ENCODE measurements at regions not wholly inside any gene's neighbourhood (a gene's known extent, or its start where the extent isn't known, plus 50 kb on each side); places are given as distances from the start of the nearest gene placed in this dataset.
A peak's percentile ranks its signal among the peaks of the same experiment; 100 is the strongest.

GRCh38 chr4:115418635-115419396 lies 305.4 kb upstream of the NDST4 start:
- DNase-seq = no peak

- no peak for DNase-seq
These were observed 282.6 kb upstream of the NDST4 start for GRCh38 chr4:115396034-115396433.

DNA sequence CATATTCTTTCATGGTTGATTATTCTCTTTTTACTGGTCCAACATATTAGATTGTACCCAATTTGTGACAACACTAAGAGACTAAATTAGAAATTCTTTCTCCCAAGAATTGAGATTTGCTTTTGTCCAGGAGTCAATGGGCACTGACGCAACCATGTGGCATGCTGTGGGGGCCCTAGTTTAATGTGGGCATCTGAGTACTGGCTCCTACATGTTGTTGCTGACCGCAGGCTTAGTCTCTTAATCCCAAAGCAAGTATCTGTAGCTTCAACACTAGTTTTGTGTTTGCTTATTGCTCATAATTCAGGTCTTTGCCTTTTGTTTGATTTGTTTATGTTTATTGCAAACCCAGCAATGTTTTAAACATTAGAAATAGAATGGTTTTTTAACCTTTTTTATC lies 263.4 kb upstream of the NDST4 start:
- DNase-seq = no peak

DNA sequence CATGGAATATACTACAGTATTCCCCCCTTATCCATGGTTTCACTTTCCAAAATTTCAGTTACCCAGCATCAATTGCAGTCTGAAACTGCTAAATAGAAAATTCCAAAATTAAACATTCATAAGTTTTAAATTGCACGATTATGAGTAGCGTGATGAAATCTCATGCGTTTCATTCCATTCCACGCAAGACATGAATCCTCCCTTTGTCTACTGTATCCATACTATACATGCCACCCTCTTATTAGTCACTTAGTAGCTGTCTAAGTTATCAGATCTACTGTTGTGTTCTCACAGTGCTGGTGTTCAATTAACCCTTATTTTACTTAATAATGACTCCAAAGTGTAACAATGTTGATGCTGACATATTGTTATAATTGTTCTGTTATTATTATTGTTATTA lies 261.2 kb upstream of the NDST4 start:
- no peak for DNase-seq

DNA sequence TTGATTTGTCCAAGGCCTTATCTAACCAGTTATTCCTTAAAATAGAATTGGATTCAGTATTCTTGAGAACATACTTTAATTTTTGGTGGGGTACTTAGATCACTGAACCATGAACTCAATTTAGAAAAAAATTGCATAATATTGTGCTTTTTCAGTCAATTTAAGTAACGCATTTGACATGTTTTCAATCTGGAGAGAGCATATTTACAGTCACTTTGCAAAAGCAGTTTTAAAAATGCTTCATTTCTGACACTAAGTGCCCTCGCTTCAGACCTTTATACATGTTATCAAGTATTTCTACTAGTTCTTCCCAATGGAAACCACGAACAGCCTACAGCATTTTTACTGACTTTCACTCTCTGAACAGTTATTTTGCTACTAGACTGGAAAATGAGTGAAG lies 257.1 kb upstream of the NDST4 start:
- no peak for DNase-seq

DNA sequence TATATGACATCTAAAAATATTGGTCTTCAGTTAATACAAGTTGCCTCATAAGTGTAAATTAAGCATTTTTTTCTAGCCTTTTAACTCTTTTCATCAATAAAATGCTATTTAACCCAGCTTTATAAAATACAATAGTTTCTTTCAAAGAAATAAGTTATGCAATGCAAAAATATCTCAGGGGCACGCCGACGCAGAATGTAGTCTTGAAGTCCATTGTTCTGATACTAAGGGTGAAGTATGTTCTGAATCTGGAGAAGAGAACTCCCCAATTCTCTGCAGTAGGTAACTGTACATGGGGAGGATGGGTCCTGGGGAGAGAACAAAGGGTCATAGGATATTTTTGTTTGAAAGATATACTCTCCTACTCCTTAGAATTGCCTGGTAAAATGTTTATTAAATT lies 256.6 kb upstream of the NDST4 start:
- DNase-seq = no peak

DNA sequence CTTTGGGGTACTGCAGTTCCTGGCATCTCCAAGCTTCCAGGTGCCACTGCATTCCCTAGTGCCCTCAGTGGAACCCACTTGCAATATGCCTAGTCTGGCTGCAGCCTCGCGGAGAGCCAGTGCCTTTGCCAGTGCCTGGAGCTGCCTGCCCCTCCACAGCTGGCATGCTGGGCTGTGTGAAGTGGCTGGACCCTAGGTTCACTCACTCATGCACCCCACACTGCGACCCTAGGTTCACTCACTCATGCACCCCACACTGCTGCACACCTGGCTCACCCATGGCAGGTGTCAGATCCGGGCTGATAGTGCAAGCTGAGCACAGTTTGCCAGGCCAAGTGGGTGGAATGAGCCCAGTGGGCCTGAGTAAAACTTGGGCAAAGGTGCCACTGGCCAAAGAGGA lies 253.0 kb upstream of the NDST4 start:
- DNase-seq = no peak

GRCh38 chr4:115365185-115365584 lies 251.8 kb upstream of the NDST4 start:
- DNase-seq = no peak

GRCh38 chr4:115361781-115362180 lies 248.4 kb upstream of the NDST4 start:
- no peak for DNase-seq

DNA sequence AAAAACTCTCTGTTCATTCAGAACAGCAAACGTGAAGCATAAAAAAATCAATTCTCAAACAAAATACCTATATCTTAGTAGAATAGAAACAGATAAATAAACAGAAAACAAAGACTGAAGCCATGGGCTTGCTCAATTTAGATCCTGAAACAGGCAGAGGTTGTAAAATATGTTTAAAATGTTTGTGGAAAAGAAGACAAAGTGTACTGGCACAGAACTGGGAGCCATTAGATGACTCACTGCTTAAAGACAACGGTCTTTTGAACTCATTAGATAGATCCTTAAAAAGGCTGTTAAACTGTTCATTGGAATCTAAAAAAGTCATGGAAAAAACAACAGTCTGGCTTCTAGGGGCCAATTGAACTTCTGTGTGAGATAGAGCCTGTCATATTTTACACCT lies 247.0 kb upstream of the NDST4 start:
- DNase-seq = no peak

DNA sequence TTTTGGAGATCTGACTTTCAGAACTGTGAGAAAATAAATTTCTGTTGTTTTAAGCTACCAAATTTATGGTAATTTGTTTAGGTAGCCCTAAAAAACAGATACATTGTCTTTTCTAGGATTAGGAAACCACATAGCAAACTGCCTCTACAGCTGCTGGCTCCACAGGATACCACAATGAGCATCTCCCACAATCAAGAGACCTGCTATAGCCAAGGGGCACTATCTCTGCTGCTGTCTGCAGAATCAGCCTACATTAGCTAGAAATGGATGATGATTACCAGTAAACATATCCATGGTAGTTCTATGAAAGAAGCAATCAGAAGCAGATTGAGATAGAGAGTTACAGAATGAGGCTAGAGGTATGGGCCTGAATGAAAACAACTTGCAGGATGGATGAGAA lies 244.4 kb upstream of the NDST4 start:
- DNase-seq = no peak

DNA sequence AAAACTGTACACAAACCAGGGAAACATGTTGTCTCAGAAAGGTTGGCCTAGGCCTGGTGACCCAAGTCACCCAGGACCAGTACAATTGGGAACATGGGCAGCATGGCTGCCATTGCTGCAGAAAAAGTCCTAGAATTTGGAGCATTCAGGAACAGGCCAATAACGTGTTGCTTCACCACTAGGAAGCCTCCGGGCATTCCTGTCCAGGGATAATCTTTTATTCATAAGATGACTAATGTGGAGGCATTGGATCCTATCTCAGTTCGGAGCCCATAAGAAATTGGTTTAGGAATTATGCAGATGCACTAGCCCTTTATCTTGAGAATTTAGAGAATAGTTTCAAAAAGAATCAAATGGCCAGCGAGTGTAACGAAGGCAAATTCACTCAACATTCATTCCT lies 242.8 kb upstream of the NDST4 start:
- DNase-seq = no peak

DNA sequence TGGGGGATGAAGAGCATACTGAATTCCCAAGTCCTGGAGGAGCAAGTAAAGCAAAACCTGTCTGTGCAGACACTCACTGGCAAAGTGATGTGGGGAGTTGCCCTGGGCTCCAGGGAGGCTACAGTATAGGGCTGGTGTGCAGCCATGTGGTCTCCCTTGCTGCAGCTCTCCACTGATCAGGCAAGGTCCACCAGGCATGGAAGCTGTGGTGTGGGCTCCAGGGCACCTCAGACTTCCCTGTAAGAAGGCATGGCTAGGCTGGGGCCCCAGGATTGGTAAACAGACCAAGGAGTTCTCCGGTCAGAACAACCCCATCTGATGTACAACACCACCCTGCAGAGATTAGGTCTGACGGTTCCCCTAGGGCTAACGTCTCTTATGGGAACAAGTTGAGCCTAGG lies 241.9 kb upstream of the NDST4 start:
- DNase-seq = no peak

GRCh38 chr4:115353370-115353769 lies 239.9 kb upstream of the NDST4 start:
- no peak for DNase-seq

- DNase-seq = no peak
These were observed 229.8 kb upstream of the NDST4 start for GRCh38 chr4:115343171-115343570.

- DNase-seq = no peak
These were observed 221.5 kb upstream of the NDST4 start for GRCh38 chr4:115334736-115335411.

DNA sequence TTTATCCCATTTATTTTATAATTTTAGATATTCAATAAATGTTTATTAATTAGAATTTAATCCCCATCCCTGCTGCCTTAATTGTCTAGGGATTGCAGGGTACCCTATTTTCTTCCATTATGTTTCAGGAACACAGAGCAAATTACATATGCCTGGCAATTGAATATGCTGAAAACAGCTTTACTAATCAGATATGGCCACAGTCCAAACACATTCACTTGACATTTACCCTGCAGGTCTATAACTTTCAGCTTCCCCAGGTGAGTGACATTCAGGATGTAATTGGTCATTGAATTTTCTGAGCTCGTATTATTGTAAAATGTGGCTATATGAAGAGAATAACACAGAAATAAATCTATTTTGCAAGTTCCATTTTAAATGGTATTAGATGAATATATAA lies 218.7 kb upstream of the NDST4 start:
- no peak for DNase-seq

GRCh38 chr4:115331241-115331640 lies 217.8 kb upstream of the NDST4 start:
- DNase-seq = no peak

- peak; percentile 39 for DNase-seq
These were observed 212.4 kb upstream of the NDST4 start for GRCh38 chr4:115325836-115326235.

GRCh38 chr4:115323106-115323707 lies 209.8 kb upstream of the NDST4 start:
- DNase-seq = no peak

DNA sequence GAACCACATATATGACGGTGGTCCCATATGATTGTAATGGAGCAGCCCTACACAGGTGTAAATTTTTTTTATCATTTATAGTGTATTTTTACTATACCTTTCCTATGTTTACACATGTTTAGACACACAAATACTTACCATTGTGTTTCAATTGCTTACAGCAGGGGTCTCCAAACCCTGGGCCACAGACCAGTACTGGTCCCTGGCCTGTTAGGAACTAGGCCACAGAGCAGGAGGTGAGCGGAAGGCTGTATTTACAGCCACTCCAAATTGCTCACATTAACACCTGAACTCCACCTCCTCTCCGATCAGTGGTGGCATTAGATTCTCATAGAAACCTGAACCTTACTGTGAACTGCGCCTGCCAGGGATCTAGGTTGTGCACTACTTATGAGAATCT lies 201.8 kb upstream of the NDST4 start:
- DNase-seq = no peak

DNA sequence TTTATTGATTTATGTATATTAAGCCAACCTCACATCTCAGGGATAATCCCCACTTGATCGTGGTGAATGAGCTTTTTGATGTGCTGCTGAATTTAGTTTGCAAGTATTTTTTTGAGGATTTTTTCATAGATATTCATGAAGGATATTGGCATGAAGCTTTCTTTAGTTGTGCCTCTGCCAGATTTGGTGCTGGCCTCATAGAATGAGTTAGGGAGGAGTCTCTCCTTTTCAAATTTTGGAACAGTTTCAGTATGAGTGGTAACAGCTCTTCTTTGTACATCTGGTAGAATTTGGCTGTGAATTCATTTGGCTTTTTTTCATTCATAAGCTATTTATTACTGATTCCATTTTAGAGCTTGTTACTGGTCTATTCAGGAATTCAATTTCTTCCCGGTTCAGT lies 197.2 kb upstream of the NDST4 start:
- no peak for DNase-seq

GRCh38 chr4:115294717-115295116 lies 181.3 kb upstream of the NDST4 start:
- DNase-seq = no peak

DNA sequence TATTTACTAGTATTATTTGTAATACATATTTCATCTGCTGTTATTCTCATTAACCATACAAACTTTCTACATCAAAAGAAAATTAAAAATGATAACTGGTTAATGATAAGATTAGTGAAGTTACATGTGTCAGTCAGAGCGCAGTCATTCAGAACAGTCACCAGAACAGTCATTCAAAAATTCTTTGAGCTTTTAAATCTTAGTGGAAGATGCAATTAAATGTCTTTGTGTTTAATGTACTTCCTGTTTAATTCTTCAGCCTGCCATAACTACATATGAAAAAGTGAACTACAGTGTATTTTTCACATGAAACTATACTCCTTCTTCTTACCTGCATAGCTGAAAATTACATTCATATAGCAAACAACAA lies 179.7 kb upstream of the NDST4 start:
- DNase-seq = no peak
